ENCODE measurements at regions not wholly inside any gene's neighbourhood (a gene's known extent, or its start where the extent isn't known, plus 50 kb on each side); places are given as distances from the start of the nearest gene placed in this dataset.
"Not testable (repeated sequence)": the region's sequence is repeated elsewhere in the genome, so short reads cannot be mapped to it uniquely, and the experiment has no call there.

DNA sequence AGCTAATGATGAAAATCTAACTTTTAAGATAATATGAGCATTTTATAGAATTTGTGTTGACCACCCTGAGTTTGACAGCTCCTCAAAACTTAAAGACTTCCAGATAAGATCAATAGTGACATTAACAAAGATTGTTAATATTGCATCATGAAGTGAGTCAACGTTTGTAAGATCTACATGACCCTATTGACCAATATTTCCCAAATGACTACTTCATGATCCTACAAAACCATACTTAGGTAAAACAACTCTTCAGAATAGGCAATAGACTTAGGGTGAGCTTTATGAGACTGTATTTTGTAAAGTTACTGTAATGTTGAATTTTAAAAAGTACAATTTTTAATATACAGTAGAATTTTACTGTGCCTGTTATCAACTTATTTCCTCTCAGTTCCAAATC lies 422.7 kb upstream of the ALCAM start:
- Histone ChIP-seq H3K27me3 (ENCODE audit: control insufficient read depth, insufficient read depth, low read length) (no peaks in the 10 kb centered on the region), H3K4me3 (ENCODE audit: low read depth in 2 of 2, low read length in 2 of 2) (no peak overlapping the region), H3K9me3 (ENCODE audit: control insufficient read depth, insufficient read depth, low read depth, low read length) (no peaks in the 10 kb centered on the region), H3K4me1 (ENCODE audit: control insufficient read depth, insufficient read depth, low read length) (no peaks in the 10 kb centered on the region), H3K36me3 (ENCODE audit: control insufficient read depth, insufficient read depth, low read length) (no peaks in the 10 kb centered on the region), H3K27ac (ENCODE audit: low read length) (no peak overlapping the region)
- CTCF ChIA-PET: no interaction called here
- in situ Hi-C loops (cut with HindIII; ENCODE audit: low pct_unique_long_range_greater_than_20kb, low sequenced_read_pairs): no loop called here
- no peak for DNase-seq (ENCODE audit: low read depth, low spot score)
- ATAC-seq: no peak
- intact Hi-C loops (cut with micrococcal nuclease; ENCODE audit: unreplicated experiment): no loop called here
- BruUV-seq (replicated peaks): no TSS peak
- TF ChIP-seq POLR2AphosphoS5 (IDR thresholded peaks at IDR 0.05; ENCODE audit: low read depth, low read length): no peak
- TF ChIP-seq, protein P1, sequence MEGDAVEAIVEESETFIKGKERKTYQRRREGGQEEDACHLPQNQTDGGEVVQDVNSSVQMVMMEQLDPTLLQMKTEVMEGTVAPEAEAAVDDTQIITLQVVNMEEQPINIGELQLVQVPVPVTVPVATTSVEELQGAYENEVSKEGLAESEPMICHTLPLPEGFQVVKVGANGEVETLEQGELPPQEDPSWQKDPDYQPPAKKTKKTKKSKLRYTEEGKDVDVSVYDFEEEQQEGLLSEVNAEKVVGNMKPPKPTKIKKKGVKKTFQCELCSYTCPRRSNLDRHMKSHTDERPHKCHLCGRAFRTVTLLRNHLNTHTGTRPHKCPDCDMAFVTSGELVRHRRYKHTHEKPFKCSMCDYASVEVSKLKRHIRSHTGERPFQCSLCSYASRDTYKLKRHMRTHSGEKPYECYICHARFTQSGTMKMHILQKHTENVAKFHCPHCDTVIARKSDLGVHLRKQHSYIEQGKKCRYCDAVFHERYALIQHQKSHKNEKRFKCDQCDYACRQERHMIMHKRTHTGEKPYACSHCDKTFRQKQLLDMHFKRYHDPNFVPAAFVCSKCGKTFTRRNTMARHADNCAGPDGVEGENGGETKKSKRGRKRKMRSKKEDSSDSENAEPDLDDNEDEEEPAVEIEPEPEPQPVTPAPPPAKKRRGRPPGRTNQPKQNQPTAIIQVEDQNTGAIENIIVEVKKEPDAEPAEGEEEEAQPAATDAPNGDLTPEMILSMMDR (IDR thresholded peaks at IDR 0.05): no peak
- TF ChIP-seq, protein P2, sequence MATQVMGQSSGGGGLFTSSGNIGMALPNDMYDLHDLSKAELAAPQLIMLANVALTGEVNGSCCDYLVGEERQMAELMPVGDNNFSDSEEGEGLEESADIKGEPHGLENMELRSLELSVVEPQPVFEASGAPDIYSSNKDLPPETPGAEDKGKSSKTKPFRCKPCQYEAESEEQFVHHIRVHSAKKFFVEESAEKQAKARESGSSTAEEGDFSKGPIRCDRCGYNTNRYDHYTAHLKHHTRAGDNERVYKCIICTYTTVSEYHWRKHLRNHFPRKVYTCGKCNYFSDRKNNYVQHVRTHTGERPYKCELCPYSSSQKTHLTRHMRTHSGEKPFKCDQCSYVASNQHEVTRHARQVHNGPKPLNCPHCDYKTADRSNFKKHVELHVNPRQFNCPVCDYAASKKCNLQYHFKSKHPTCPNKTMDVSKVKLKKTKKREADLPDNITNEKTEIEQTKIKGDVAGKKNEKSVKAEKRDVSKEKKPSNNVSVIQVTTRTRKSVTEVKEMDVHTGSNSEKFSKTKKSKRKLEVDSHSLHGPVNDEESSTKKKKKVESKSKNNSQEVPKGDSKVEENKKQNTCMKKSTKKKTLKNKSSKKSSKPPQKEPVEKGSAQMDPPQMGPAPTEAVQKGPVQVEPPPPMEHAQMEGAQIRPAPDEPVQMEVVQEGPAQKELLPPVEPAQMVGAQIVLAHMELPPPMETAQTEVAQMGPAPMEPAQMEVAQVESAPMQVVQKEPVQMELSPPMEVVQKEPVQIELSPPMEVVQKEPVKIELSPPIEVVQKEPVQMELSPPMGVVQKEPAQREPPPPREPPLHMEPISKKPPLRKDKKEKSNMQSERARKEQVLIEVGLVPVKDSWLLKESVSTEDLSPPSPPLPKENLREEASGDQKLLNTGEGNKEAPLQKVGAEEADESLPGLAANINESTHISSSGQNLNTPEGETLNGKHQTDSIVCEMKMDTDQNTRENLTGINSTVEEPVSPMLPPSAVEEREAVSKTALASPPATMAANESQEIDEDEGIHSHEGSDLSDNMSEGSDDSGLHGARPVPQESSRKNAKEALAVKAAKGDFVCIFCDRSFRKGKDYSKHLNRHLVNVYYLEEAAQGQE (IDR thresholded peaks at IDR 0.05; ENCODE audit: insufficient read depth in 1 of 2, low read depth in 2 of 2, low read length in 1 of 2): no peak
- TF ChIP-seq TCF7L2 (IDR thresholded peaks at IDR 0.05; ENCODE audit: low read depth, low read length): no peak
- no peak for TF ChIP-seq SIN3A (IDR thresholded peaks at IDR 0.05; ENCODE audit: borderline replicate concordance, insufficient read depth, low read depth, low read length)
- POLR2A ChIA-PET: no interaction called here

DNA sequence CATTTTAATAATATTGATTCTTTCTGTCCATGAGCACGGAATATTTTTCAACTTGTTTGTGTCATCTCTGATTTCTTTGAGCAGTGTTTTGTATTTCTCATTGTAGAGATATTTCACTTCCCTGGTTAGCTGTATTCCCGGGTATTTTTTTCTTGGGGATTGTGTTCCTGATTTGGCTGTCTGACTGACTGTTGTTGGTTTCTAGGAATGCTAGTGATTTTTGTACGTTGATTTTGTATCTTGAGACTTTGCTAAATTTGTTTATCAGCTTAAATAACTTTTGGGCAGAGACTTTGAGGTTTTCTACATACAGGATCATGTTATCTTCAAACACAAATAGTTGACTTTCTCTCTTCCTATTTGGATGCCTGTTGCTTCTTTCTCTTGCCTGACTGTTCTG lies 418.8 kb upstream of the ALCAM start:
- no peaks in the 10 kb centered on the region for H3K4me1 ChIP-seq (ENCODE audit: control insufficient read depth, insufficient read depth, low read length)
- in situ Hi-C loops (cut with HindIII; ENCODE audit: low pct_unique_long_range_greater_than_20kb, low sequenced_read_pairs) (no loop called here), intact Hi-C loops (cut with micrococcal nuclease; ENCODE audit: unreplicated experiment) (no loop called here)
- POLR2A ChIA-PET: interaction anchor here (0.6 to 0.8 kb wide), 2 partner anchors 414 to 1645 kb away, joined by 3 read pairs; no protein-coding TSS in a partner anchor
- no peak for ATAC-seq
- DNase-seq (ENCODE audit: low read depth, low spot score): no peak
- no peaks in the 10 kb centered on the region for H3K36me3 ChIP-seq (ENCODE audit: control insufficient read depth, insufficient read depth, low read length)
- H3K4me3 ChIP-seq (ENCODE audit: low read depth in 2 of 2, low read length in 2 of 2): no peak overlapping the region
- H3K9me3 ChIP-seq (ENCODE audit: control insufficient read depth, insufficient read depth, low read depth, low read length): no peaks in the 10 kb centered on the region
- no TSS peak for BruUV-seq (replicated peaks)
- TF ChIP-seq, protein P2 (IDR thresholded peaks at IDR 0.05; ENCODE audit: insufficient read depth in 1 of 2, low read depth in 2 of 2, low read length in 1 of 2): no peak
- TF ChIP-seq SIN3A (IDR thresholded peaks at IDR 0.05; ENCODE audit: borderline replicate concordance, insufficient read depth, low read depth, low read length): no peak
- CTCF ChIA-PET: no interaction called here
- H3K27me3 ChIP-seq (ENCODE audit: control insufficient read depth, insufficient read depth, low read length): no peaks in the 10 kb centered on the region
- H3K27ac ChIP-seq (ENCODE audit: low read length): no peak overlapping the region

- POLR2A ChIA-PET; H3K27ac ChIP-seq (ENCODE audit: low read length): not testable (repeated sequence)
These were observed 416.9 kb upstream of the ALCAM start for GRCh38 chr3:104949810-104950209.

More at GRCh38 chr3:104949810-104950209, 416.9 kb upstream of the ALCAM start:
- H3K27me3 ChIP-seq (ENCODE audit: control insufficient read depth, insufficient read depth, low read length); H3K4me1 ChIP-seq (ENCODE audit: control insufficient read depth, insufficient read depth, low read length); DNase-seq (ENCODE audit: low read depth, low spot score); H3K36me3 ChIP-seq (ENCODE audit: control insufficient read depth, insufficient read depth, low read length); ATAC-seq; H3K4me3 ChIP-seq (ENCODE audit: low read depth in 2 of 2, low read length in 2 of 2); in situ Hi-C loops (cut with HindIII; ENCODE audit: low pct_unique_long_range_greater_than_20kb, low sequenced_read_pairs); H3K9me3 ChIP-seq (ENCODE audit: control insufficient read depth, insufficient read depth, low read depth, low read length); CTCF ChIA-PET; BruUV-seq (replicated peaks); intact Hi-C loops (cut with micrococcal nuclease; ENCODE audit: unreplicated experiment): not testable (repeated sequence)
